NCI-H748 treated with DMSO at 0.1 percent for 48 hours (cell line): ENCODE measurements at regions not wholly inside any gene's neighbourhood (a gene's known extent, or its start where the extent isn't known, plus 50 kb on each side); places are given as distances from the start of the nearest gene placed in this dataset.
A peak's percentile ranks its signal among the peaks of the same experiment; 100 is the strongest.
"Not testable (repeated sequence)": the region's sequence is repeated elsewhere in the genome, so short reads cannot be mapped to it uniquely, and the experiment has no call there.

ENCODE experiments used
- DNase-seq: peaks from one replicate; lab custom pipeline; 2025; lab: John Stamatoyannopoulos, UW

DNA sequence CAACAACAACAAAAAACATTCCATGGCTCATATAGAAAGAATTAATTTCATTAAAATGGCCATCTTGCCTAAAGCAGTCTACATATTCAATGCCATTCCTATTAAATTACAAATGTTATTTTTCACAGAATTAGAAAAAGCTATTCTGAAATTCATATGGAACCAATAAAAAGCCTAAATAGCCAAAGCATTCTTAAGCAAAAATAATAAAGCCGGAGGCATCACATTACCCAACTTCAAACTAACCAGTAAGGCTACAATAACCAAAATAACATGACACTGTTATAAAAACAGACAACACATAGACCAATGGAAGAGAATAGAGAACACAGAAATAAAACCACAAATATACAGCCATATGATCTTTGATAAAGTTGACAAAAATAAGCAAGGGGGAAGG, 330.4 kb downstream of the KIF20B start:
- DNase-seq, result no peak

- DNase-seq, result no peak
Observed at GRCh38 chr10:90032519-90032918, 331.1 kb downstream of the KIF20B start.

- not testable (repeated sequence) for DNase-seq
Observed at GRCh38 chr10:90034862-90035261, 333.5 kb downstream of the KIF20B start.

DNA sequence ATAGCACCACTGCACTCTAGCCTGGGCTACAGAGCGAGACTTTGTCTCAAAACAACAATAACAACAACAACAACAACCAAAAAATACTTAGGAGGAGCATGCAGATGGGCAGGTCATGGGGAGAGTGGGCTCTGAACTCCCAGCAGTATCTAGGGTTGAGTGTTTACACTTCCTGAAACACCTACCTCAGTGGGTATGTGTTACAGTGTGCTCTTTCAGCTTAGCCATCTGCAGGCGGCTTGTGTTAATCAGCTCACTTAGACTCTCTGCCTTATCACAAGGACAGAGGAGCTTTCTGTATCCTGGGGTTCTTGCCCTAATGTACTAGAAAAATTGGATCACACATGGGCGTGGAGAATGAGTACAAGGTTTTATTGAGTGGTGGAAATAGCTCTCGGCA, 340.2 kb downstream of the KIF20B start:
- no peak for DNase-seq

- DNase-seq, result no peak
Observed at GRCh38 chr10:90042075-90042474, 340.7 kb downstream of the KIF20B start.

DNA sequence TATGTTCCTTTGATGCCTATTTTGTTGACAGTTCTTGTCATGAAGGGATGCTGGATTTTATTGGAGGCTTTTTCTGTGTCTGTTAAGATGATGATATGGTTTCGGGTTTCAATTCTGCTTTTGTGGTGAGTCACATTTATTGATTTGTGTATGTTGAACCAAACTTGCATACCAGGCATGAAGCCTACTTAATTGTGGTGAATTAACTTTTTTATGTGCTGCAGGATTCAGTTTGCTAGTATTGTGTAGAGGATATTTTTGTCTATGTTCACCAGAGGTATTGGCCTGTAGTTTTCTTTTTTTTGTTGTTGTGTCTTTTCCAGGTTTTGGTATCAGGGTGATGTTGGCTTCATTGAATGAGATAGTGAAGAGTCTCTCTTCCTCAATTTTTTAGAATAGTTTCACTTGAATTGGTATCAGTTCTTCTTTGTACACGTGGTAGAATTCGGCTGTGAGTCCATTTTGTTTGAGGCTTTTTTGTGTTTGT, 345.9 kb downstream of the KIF20B start:
- DNase-seq, result peak; percentile 20

DNA sequence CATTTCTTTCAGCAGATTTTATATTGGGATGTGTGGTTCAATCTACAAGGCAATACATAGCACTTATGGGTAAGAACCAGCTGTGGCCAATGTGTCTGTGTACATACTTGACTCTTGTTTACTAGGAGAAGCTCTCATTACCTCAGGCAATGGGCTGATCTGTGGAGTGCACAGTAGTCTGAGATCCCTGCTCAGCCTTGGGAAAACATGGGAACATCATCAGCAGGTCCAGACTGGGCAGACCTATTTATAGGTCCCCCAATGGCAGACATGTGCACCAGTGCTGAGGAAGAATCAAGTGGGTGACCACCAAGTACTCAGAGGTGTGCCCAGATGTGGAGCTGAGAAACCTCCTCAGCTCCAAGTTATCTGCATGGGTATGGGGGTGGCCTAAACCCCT, 349.7 kb downstream of the KIF20B start:
- DNase-seq, result no peak

GRCh38 chr10:90051474-90051873, 350.1 kb downstream of the KIF20B start:
- no peak for DNase-seq

- no peak for DNase-seq
Observed at GRCh38 chr10:90062786-90063185, 361.4 kb downstream of the KIF20B start.

DNA sequence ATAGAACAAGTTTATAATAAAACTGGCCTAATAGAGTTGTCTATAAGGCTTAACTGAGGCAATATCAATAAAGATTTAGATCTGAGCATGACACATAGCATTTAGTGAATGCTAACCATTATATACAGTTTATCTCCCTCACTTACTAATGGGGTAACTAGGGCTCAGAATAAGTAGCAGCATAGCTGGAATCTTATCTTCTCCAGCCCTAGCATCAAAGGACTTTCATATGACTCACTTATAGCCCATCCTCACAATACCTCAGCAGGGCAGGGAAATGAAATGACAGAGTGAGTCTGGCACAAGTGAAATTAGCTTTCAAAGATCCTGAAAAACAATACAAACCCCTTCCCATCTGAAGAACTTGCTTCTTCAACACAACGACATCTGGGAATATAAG, 362.9 kb downstream of the KIF20B start:
- no peak for DNase-seq

DNA sequence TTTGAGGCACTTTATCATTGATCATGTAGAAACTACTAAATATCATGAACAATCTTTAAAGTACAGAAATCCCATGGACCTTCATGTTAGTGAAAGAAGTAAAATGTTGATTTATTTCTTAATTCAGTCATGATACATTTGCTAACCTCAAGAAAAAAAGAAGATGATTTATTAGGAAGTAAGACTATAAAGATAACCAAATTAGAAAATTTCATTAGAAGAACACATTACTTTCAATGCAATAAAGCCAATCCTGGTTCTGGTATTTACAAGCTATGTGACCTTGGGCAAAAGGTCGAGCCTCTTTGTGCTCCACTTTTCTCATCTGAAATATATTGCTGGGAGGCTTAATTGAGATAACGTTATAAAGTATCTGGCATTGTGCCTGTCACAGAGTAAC, 365.0 kb downstream of the KIF20B start:
- DNase-seq, result no peak

DNA sequence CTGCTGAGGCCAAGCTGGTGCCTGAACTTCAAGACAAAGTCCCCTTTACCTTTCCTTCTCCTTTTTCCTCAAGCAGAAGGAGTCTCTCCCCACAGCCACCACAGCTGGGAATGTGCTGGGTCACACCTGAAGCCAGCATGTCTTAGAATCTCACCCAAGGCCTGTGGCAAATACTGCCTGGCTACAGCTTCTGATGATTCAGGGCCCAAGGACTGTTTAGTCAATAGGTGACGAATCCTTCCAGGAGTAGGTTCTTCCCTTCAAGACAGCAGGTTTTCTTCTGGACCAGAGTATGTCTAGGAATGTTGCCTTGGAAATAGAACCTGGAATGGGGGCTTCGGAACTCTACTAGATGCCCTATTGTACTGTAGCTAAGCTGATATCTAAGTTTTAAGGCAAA, 374.6 kb downstream of the KIF20B start:
- no peak for DNase-seq

DNA sequence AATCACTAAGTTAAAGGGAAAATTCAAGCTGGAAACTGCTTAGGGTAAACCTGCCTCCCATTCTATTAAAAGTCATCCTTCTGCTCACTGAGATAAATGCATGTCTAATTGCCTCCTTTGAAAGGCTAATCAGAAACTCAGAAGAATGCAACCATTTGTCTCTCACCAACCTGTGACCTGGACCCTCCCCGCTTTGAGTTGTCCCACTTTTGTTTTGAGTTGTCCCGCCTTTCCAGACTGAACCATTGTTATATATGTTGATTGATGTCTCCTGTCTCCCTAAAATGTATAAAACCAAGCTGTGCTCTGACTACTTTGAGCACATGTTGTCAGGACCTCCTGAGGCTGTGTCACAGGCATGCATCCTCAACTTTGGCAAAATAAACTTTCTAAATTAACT, 378.4 kb downstream of the KIF20B start:
- no peak for DNase-seq

- DNase-seq, result not testable (repeated sequence)
Observed at GRCh38 chr10:90086606-90087190, 385.3 kb downstream of the KIF20B start.

DNA sequence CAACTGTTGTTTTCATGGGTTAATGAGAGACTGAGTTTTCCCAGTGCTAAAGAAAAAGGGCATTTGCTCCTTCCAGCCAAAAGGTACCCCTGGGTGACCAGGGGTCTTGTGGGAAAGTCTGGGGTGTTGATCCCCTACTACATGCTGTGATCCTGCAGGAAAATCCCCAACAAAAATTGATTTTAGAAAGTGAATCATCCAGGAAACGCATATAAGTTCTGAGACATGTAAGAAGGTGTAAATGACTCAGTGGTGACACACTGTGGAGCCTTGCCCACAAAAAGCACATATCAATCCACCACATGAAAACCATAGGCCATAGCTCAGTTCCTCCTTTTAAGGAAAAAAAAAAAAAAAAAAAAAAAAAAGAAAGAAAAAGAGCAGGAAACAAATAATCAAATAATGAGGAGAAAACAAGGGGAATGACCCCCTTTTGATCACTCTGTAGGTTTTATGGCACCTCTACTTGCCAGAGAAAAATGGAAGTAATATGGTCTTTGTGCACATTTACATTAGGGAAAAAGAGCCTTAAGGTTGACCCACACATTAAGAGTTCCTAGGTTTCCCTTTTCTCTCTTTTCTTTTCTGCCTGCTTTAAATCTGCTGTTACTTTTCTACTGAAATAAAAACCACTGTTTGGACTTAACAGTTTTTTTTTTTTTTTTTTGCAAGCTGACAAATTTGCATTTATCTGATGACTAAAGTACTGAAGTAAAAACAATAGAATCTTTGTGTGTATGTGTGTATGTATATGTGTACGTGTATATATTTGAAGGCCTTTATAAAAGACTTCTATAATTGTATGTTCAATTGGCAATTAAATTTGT, 386.0 kb downstream of the KIF20B start:
- no peak for DNase-seq

DNA sequence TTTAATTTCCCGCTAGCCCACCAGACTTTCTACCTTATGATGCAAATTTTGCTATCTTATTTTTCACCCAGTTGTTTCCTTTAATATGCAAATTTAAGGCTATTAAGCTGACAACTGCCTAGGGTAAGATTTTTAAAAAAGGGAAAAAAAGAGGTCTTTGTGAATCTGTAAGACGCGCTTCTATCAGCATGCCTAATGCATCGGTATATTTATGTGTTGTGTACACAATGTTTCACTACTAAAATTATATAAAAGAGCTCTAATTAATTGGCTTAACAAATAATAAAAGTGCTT, 386.6 kb downstream of the KIF20B start:
- no peak for DNase-seq

GRCh38 chr10:90089719-90090118, 388.3 kb downstream of the KIF20B start:
- DNase-seq, result no peak

DNA sequence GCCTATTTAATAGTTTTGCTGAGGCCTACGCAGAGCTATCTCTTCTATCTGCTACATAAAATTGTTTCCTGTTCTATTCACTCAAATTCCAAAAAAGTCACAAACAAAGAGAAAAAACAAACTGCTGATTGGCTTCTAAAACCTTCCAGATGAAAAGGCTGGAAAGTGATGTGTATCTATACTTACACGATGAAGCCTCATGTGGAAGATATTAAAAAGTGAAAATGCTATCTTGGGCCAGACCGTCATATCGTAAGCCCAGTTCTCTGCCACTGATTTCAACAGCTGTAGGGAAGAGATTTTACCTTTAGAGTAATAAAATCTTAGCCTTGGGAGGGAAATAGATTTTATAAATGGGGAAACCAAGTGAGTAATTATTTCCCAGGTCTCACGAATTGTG, 394.8 kb downstream of the KIF20B start:
- DNase-seq, result no peak

- not testable (repeated sequence) for DNase-seq
Observed at GRCh38 chr10:90107581-90107980, 406.2 kb downstream of the KIF20B start.

GRCh38 chr10:90111671-90112070, 410.3 kb downstream of the KIF20B start:
- DNase-seq, result no peak

GRCh38 chr10:90112681-90113080, 411.3 kb downstream of the KIF20B start:
- no peak for DNase-seq

GRCh38 chr10:90118567-90118966, 417.2 kb downstream of the KIF20B start:
- not testable (repeated sequence) for DNase-seq

DNA sequence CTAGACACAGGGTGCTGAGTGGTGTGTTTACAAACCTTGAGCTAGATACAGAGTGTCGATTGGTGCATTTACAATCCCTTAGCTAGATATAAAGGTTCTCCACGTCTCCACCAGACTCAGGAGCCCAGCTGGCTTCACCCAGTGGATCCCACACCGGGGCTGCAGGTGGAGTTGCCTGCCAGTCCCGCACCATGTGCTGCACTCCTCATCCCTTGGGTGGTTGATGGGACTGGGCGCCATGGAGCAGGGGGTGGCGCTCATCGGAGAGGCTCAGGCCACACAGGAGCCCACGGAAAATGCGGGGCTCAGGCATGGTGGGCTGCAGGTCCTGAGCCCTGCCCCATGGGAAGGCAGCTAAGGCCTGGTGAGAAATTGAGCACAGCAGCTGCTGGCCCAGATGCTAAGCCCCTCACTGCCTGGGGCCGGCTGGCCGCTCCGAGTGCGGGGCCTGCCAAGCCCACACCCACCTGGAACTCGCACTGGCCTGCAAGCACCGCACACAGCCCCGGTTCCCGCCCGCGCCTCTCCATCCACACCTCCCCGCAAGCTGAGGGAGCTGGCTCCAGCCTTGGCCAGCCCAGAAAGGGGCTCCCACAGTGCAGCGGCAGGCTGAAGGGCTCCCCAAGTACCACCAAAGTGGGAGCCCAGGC, 418.4 kb downstream of the KIF20B start:
- DNase-seq, result not testable (repeated sequence)
